Left renal cortex interstitium (tissue), 4 donors: ENCODE measurements at regions not wholly inside any gene's neighbourhood (a gene's known extent, or its start where the extent isn't known, plus 50 kb on each side); places are given as distances from the start of the nearest gene placed in this dataset.
"Not testable (repeated sequence)": the region's sequence is repeated elsewhere in the genome, so short reads cannot be mapped to it uniquely, and the experiment has no call there.

Experiments used
- DNase-seq, 4 donors: peaks; one replicate each; pipeline ENCODE4 v3.0.0-alpha.2; 2013; ENCODE audit warnings: low read depth in 4 of 4, low spot score in 2 of 4, missing footprints in 1 of 4

DNA sequence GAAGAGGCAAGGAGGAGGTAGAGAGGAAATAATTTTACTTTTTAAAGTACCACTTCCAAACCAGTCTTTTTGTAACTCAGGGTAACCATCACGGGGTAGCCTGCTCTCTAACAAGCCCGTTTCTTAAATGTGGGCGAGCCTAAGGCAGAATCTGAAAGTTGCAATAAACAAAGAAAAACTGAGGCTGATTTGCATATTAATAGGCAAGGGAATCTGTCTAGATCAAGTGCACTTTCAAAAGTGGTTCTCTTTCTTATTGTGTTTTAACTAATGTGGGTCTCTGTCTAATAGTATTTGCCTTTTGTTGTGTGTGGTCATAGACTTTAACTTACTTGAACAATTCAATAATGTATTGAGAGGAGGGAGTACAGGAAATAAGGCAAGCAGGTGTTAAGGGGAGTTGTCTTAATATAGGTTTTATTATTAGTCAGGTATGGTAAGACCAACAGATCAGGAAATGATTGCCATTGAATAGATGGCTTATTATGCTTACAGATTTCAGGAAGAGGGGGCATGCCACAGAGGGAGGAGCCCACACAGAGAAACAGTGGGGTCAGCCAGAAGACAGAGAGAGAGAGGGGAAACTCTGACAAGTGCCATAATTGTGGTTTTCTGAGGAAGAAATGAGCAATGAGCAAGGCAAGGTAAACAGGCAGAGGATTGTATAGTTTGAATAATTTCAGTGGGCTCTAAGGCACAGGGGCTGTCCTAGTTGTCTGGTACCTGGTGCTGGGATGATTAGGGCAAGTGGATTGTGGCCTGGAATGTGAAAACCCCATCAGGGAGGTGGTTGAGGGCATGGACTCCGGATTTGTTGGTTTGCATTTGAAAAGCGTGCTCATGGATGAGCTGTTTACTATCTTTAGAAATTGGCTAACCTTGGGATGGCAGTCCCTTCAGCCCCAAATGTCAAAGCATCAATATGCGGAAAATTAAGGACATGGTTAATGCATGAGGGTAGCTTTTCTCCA is 237.2 kb downstream of the TOX3 start:
- no peak for DNase-seq

GRCh38 chr16:52308051-52308450 is 238.9 kb downstream of the TOX3 start:
- DNase-seq, result no peak

GRCh38 chr16:52301026-52301425 is 245.9 kb downstream of the TOX3 start:
- no peak for DNase-seq

DNA sequence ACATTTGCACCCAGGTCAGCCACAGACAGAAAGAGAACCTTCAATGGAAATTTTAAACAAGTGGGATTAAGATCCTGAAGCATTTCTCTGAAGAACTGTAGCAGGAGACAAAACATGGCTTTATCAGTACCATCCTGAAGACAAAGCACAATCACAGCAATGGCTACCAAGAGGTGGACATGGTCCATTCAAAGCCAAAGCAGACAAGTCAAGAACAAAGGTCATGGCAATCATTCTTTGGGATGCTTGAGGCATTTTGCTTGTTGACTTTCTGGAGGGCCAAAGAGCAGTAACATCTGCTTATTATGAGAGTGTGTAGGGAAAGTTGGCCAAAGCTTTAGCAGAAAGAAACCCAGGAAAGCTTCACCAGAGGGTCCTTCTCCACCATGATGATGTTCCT is 248.2 kb downstream of the TOX3 start:
- no peak for DNase-seq

- DNase-seq, result not testable (repeated sequence)
Observed at GRCh38 chr16:52296706-52297315, 250.1 kb downstream of the TOX3 start.

DNA sequence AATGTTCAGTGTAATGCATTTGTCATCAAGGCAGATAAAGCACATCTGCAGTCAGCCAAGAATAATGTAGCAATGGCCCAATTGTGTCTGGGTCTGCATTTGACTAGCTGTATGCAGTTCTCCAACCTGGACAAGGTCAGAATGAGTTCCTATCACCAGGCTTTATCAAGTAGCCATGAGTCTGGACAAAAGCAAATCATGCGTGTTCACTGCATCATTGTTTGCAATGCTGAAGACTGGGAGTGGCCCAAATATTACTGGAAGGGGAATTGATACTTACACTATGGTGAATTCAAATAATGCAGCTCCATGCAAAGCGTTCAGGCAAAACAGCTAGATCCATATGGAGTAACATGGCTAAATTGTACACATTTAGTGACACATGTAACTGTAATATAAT is 250.9 kb downstream of the TOX3 start:
- no peak for DNase-seq

DNA sequence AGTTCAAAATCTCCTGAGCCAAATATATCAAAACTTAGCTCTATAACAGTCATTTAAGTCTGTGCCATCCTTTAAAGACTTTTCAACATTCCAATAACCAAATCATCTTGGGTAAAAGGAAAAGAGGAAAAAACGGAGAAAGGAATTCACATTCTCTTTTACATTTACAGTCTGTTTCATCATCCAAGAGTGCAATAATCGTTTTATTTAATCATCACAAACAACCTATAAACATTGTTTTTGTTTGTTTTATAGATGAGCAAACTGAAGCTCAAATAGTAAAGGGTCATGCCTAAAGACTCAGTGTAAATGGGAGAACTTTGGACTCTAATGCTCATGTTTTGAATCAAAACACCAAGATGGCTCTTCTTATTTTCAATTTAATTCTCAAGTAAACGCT is 252.3 kb downstream of the TOX3 start:
- no peak for DNase-seq

GRCh38 chr16:52293204-52293603 is 253.7 kb downstream of the TOX3 start:
- no peak for DNase-seq

DNA sequence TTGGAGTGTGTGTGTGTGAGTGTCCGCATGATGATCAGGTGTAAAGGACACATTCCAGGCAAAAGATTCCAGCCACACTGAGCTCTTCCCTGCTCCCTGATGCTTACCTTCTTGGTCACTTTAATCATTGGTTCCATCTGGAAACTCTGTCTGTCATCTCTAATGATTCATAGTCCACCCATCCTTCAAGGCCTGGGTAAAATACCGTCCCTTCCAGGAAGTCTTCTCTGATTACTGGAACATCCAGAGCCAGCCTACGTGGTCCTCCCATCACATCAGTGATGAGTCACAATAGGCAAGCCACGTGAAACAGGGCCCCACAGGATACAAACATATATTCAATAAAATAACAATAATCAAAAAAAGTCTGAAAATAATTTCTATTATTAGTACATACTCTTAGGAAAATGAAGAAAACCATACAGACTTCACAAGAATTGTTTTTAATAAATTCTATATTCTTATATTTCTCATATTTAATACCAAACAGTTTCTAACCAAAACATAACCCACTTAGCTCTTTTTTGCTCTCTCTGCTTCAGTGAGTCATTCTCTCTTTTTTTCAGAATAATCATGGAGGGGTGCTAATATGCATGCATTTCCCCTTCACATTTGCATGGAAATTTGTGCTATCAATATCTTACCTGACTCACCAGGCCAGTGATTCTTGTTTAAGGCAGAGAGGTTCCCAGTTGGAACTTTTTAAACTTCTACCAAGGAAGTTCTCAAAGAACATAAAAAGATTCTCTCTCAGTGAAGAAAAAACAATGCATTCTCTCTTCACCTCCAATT is 263.2 kb downstream of the TOX3 start:
- no peak for DNase-seq

DNA sequence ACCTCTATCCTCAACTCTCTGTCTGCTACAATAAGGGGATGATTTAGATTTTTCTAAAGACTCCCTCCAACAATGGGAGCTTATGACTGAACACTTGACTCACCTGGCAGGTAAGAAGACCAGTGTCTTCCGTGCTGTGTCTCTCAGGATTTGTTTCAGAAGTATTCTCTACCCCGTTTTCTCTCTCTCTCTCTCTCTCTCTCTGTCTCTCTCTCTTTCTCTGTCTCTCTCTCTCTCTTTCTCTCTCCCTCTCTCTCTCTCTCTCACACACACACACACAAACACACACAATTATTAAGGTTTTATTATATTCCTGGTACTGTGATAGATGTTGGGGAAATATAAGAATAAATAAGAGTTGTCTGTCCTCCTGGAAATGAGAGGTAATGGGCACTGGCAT is 263.9 kb downstream of the TOX3 start:
- DNase-seq, result no peak

- no peak for DNase-seq
Observed at GRCh38 chr16:52280086-52280485, 266.9 kb downstream of the TOX3 start.

DNA sequence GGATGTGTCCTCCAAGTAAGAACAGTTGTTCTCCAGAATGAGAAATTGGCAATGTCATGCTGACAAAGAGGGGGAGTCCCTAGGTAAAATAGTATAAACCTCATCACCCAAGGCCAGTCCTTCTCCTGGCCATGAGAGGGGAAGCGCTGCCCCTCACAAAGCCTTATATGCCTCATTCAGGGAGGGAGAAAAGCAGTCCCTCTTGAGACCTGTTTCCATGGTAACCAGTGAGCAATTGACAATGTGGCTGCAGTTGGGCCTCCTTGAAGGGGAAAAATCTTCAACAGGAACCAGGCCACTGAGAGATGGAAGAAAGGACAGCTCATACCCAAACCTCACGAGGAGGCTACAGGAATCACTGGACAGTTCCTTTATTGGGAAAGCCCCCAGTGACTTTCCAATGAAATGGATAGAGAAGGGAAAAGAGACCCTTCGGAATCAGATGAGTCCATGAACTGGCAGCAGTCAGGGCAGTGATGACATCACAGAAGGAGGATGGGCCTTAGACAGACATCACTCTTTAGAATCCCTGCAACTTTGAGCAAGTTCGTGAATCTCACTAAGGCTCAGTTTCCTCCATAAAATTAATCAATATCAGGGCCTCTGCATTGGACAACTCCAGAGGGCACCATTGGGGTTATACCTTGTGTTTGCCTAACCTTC is 275.7 kb downstream of the TOX3 start:
- no peak for DNase-seq

DNA sequence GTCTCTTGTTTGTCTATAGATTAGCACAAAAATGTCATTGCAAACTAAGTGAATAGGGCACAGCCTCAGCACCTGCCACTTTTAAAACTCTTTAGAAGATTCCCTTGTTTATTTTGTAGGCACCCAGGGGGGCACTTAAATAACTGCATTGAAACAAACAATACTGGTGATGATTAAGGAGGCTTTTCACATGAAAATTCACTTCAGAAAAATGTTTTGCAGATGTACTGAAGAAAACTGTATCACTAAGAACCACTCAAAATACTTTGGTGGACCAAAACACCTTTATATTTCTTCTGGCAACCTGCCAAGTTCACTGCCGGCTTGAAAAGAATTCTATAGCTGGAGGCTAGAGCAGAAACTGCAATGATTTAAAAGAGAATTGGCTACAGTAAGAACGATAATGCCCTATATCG is 281.5 kb downstream of the TOX3 start:
- peak in 1 of 4 donors; percentile 27 for DNase-seq

DNA sequence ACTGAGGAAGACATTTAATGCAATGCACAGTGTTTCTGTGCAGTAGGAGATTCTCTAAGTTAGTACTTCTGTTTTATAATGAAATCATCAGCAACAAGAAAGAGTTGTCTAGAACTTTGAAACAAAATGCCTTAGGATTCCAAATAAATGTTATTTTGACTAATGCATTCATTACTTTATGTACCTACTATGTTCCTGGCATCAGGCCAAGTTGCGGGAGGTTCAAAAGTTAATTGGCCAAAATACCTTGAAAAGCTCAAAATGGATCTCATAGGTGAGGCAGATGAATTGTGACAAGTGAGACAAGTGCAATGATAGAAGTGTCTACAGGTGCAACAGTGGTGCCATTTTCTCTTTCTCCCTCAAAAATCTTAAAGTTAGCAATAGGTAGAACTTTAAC is 289.4 kb downstream of the TOX3 start:
- DNase-seq, result no peak

DNA sequence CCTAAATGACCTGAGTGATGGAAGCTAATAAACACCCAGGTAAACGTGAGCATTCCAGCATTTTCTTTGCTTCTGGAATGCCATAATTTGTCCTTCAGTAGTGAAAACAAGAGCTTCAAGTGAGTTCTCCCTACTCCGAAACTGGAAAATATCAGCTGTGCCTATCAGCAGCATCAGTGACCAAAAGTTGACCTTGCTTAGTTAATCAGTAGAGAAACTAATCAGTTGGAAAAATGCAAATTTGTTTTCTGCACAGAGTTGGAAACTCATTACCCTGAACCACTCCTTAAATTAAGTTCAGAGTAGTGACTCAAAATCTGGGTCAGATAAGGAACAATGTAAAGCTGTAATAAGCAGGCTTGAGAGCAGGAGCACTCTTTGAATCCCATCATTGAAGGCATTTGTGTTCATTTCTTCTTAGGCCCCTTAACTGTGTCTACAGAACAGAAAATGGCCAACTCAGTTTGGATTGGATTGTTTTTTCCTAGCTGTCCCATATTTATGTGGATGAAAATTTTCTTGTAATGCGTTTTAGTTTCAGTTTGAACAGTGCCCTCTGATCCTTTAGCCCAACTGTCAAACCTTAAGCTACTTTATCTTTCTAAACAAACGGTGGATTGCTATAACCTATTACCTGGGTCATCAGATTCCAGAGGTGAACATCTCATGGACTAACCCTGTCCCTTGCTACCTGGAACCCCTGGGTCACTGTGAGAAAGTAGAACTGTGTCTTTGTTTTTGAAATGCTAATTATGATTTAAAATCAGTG is 290.4 kb downstream of the TOX3 start:
- peak in 1 of 4 donors; percentile 43 for DNase-seq

DNA sequence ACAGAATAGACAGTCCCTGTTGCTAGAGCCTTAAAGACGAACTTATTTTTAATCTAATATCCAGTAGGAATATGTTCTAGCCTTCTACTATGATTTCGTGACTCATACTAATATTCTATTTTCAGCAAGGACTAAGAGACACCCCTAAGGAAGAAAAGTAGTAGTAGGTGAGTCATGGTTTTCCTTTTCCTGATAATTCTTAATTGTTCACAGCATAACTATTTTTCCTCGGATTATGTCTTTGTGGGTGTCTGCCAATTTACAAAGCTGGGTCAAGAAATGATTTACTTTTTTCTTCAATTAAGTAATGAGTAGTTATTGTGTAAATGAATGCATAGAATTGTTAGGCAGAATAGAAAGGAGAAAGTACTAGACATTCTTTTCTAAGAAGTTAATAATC is 292.2 kb downstream of the TOX3 start:
- no peak for DNase-seq

- no peak for DNase-seq
Observed at GRCh38 chr16:52252680-52253079, 294.3 kb downstream of the TOX3 start.

DNA sequence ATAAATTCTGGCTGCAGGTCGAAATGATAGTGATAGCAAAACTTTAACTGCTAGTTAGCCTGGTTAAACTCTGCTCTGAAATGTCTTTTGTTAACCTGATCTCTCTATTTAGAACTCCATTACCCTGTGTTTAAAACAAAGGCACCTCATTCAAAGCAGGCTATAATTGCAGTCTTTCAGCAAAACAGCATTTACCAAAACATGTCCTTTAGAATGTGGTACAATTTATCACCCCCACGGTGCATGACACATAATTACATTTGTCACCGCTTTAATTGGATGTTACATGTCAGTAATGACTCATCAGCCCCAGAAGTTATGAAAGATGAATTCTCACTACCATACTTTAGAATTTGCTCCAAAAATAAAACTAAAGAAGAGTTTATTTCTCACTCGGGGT is 295.4 kb downstream of the TOX3 start:
- no peak for DNase-seq

- no peak for DNase-seq
Observed at GRCh38 chr16:52247737-52248136, 299.2 kb downstream of the TOX3 start.

- DNase-seq, result no peak
Observed at GRCh38 chr16:52238710-52239109, 308.2 kb downstream of the TOX3 start.
